Mesendoderm (in vitro differentiated cells): ENCODE measurements at regions not wholly inside any gene's neighbourhood (a gene's known extent, or its start where the extent isn't known, plus 50 kb on each side); places are given as distances from the start of the nearest gene placed in this dataset.

Experiments
- DNase-seq: peaks from one replicate; pipeline ENCODE4 v3.0.0; 2013
- H2AK5ac ChIP-seq: 2 replicates; pipeline ENCODE4 v1.6.1; 2013; ENCODE audit warnings: low read length, inconsistent platforms
- H2BK120ac ChIP-seq: 2 replicates; pipeline ENCODE4 v1.6.1; 2013; ENCODE audit warnings: low read depth, mild to moderate bottlenecking, low read length, moderate library complexity, mixed read lengths
- H2BK15ac ChIP-seq: replicated peaks from 2 replicates; pipeline ENCODE4 v1.6.1; 2013; ENCODE audit warnings: low read depth, mild to moderate bottlenecking, moderate library complexity
- H2BK5ac ChIP-seq: 2 replicates; pipeline ENCODE4 v1.6.1; 2013; ENCODE audit warnings: low read length, inconsistent platforms
- H3K18ac ChIP-seq: 2 replicates; pipeline ENCODE4 v1.6.1; 2013; ENCODE audit warnings: mild to moderate bottlenecking, low read length, mixed read lengths
- H3K23ac ChIP-seq: one replicate; pipeline ENCODE4 v1.6.1; 2013; ENCODE audit warnings: low read length
- H3K27ac ChIP-seq: 2 replicates; pipeline ENCODE4 v1.5.1; 2013; ENCODE audit warnings: low read depth, mild to moderate bottlenecking, inconsistent platforms, low read length, moderate library complexity
- H3K27me3 ChIP-seq: 2 replicates; pipeline ENCODE4 v1.6.1; 2013; ENCODE audit warnings: low read length, control low read depth, mild to moderate bottlenecking, inconsistent platforms; ENCODE audit not compliant: insufficient read depth, poor library complexity
- H3K36me3 ChIP-seq: 2 replicates; pipeline ENCODE4 v1.6.1; 2013; ENCODE audit warnings: low read length, inconsistent platforms; ENCODE audit not compliant: control insufficient read depth, insufficient read depth
- H3K4ac ChIP-seq: one replicate; pipeline ENCODE4 v1.6.1; 2013; ENCODE audit warnings: low read depth, mild to moderate bottlenecking, low read length, moderate library complexity
- H3K4me1 ChIP-seq: 2 replicates; pipeline ENCODE4 v1.6.1; 2013; ENCODE audit warnings: low read depth, low read length, inconsistent platforms; ENCODE audit not compliant: control insufficient read depth
- H3K4me2 ChIP-seq: 2 replicates; pipeline ENCODE4 v1.6.1; 2013; ENCODE audit warnings: low read length
- H3K4me3 ChIP-seq: 2 replicates; pipeline ENCODE4 v1.5.1; 2013; ENCODE audit warnings: mild to moderate bottlenecking, low read length
- H3K56ac ChIP-seq: one replicate; pipeline ENCODE4 v1.6.1; 2013; ENCODE audit warnings: low read length
- H3K79me1 ChIP-seq: 2 replicates; pipeline ENCODE4 v1.6.1; 2013; ENCODE audit warnings: low read length, inconsistent platforms
- H3K79me2 ChIP-seq: 2 replicates; pipeline ENCODE4 v1.6.1; 2013; ENCODE audit warnings: mild to moderate bottlenecking, low read length; ENCODE audit not compliant: control insufficient read depth, insufficient read depth
- H3K9ac ChIP-seq: 2 replicates; pipeline ENCODE4 v1.6.1; 2013; ENCODE audit warnings: low read length, inconsistent platforms
- H4K5ac ChIP-seq: one replicate; pipeline ENCODE4 v1.6.1; 2013; ENCODE audit warnings: low read length
- H4K8ac ChIP-seq: one replicate; pipeline ENCODE4 v1.6.1; 2013; ENCODE audit warnings: low read depth, mild to moderate bottlenecking, control low read depth, low read length, moderate library complexity
- WGBS: extraction: QIAGEN DNeasy Blood & Tissue Kit; methylation state at CpG from one replicate; pipeline ENCODE4 v1.1.7; 2013; ENCODE audit warnings: low lambda C conversion rate, missing lambda C conversion rate; ENCODE audit not compliant: insufficient coverage; ENCODE audit errors: extremely low coverage; 5-methylcytosine and 5-hydroxymethylcytosine counted together

DNA sequence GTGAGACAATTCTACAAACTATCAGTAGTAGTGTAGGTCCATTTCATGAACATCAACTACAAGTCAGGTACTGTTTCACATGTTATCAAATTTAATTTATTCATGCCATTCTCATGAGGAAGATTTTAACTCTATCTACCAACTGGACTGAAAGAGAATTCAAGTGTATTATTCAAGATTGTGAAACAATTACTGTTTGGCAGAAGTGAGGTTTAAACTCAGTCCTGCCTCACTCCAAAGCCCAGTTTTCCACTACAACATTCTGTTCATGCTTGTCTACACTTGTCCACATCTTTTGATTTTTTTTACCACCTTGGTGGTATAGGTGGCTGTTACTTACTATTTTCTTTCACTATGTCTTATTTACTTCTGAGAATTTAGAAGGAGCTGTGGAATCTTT is 272.9 kb downstream of the TGFB2 start:
- Histone ChIP-seq H2AK5ac (no peak overlapping the region), H3K36me3 (no peaks in the 10 kb centered on the region), H2BK120ac (no peak overlapping the region), H3K4me1 (no peaks in the 10 kb centered on the region), H3K9ac (no peak overlapping the region), H3K4ac (no peak overlapping the region), H4K5ac (no peak overlapping the region), H3K56ac (no peak overlapping the region), H3K4me2 (no peak overlapping the region), H3K79me2 (no peaks in the 10 kb centered on the region), H3K27me3 (no peaks in the 10 kb centered on the region), H3K18ac (no peak overlapping the region), H3K4me3 (no peak overlapping the region), H4K8ac (no peak overlapping the region), H3K79me1 (no peaks in the 10 kb centered on the region), H2BK15ac (no peak overlapping the region), H2BK5ac (no peak overlapping the region), H3K27ac (no peak overlapping the region), H3K23ac (no peak overlapping the region)
- DNase-seq = no peak

DNA sequence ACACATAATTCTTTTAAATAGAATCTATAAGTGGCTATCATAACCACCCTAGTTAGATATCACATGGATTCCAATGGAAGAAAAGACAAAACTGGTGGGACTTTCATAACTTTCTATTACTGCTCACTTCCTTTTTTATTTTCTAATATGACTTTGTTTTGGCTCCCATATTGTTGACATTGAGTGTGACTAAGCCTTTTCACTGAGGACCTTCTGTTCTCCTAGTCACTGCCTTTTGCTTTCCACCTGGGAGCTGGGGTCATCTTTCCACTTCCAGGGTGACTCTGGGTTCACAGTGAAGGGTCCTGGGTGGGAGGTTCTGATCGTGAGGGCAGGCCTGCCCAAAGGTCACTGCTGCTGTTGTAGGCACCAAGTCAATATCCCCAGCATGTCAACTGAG is 275.8 kb downstream of the TGFB2 start:
- Histone ChIP-seq H3K56ac (no peak overlapping the region), H2BK5ac (no peak overlapping the region), H4K8ac (no peak overlapping the region), H4K5ac (no peak overlapping the region), H3K4me2 (no peak overlapping the region), H3K4ac (no peak overlapping the region), H3K36me3 (no peaks in the 10 kb centered on the region), H3K18ac (no peak overlapping the region), H3K23ac (no peak overlapping the region), H2AK5ac (no peak overlapping the region), H3K79me2 (no peaks in the 10 kb centered on the region), H3K79me1 (no peaks in the 10 kb centered on the region), H3K4me1 (no peaks in the 10 kb centered on the region), H3K4me3 (no peak overlapping the region), H3K27ac (no peak overlapping the region), H3K27me3 (no peaks in the 10 kb centered on the region), H3K9ac (no peak overlapping the region), H2BK15ac (no peak overlapping the region), H2BK120ac (no peak overlapping the region)
- DNase-seq = no peak
- WGBS = no CpG with 5 or more reads among the region's 1 CpG

DNA sequence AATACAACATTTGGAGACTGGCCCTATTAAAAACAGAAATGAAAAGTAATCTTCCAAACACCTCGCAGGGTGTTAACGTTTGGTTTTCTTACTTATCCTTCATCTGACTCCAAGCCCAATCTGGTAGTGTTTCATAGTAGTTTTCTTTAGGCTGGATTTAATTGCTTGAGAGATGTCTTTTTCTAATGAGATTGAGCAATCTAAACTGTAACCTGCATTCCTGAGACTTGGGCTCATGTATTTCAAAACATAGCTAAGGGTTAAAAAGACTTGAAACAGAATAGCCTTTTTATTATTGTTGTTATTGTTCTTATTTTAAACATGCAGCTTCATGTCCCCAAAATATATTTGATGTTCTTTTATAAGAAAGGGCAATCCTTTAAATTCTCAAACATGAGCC is 278.9 kb downstream of the TGFB2 start:
- DNase-seq = no peak

GRCh38 chr1:218625393-218625792 is 280.3 kb downstream of the TGFB2 start:
- Histone ChIP-seq H3K27me3 (no peaks in the 10 kb centered on the region), H3K4me1 (no peaks in the 10 kb centered on the region), H3K27ac (no peak overlapping the region), H3K4me2 (no peak overlapping the region), H2BK15ac (no peak overlapping the region), H3K23ac (no peak overlapping the region), H3K4me3 (no peak overlapping the region), H4K5ac (no peak overlapping the region), H3K18ac (no peak overlapping the region), H3K56ac (no peak overlapping the region), H2BK5ac (no peak overlapping the region), H3K79me2 (no peaks in the 10 kb centered on the region), H3K79me1 (no peaks in the 10 kb centered on the region), H3K9ac (no peak overlapping the region), H2BK120ac (no peak overlapping the region), H3K4ac (no peak overlapping the region), H3K36me3 (no peaks in the 10 kb centered on the region), H2AK5ac (no peak overlapping the region), H4K8ac (no peak overlapping the region)
- no CpG with 5 or more reads among the region's 2 CpGs for WGBS
- no peak for DNase-seq

More for the DNA sequence above, 278.9 kb downstream of the TGFB2 start:
- Histone ChIP-seq H2BK15ac (no peak overlapping the region), H3K56ac (no peak overlapping the region), H3K4me2 (no peak overlapping the region), H3K18ac (no peak overlapping the region), H4K5ac (no peak overlapping the region), H3K27me3 (no peaks in the 10 kb centered on the region), H3K79me1 (no peaks in the 10 kb centered on the region), H3K79me2 (no peaks in the 10 kb centered on the region), H3K9ac (no peak overlapping the region), H3K4me1 (no peaks in the 10 kb centered on the region), H2BK120ac (no peak overlapping the region), H3K36me3 (no peaks in the 10 kb centered on the region), H3K27ac (no peak overlapping the region), H2AK5ac (no peak overlapping the region), H3K23ac (no peak overlapping the region), H3K4ac (no peak overlapping the region), H4K8ac (no peak overlapping the region), H3K4me3 (no peak overlapping the region), H2BK5ac (no peak overlapping the region)
- WGBS = no CpG with 5 or more reads among the region's 2 CpGs

DNA sequence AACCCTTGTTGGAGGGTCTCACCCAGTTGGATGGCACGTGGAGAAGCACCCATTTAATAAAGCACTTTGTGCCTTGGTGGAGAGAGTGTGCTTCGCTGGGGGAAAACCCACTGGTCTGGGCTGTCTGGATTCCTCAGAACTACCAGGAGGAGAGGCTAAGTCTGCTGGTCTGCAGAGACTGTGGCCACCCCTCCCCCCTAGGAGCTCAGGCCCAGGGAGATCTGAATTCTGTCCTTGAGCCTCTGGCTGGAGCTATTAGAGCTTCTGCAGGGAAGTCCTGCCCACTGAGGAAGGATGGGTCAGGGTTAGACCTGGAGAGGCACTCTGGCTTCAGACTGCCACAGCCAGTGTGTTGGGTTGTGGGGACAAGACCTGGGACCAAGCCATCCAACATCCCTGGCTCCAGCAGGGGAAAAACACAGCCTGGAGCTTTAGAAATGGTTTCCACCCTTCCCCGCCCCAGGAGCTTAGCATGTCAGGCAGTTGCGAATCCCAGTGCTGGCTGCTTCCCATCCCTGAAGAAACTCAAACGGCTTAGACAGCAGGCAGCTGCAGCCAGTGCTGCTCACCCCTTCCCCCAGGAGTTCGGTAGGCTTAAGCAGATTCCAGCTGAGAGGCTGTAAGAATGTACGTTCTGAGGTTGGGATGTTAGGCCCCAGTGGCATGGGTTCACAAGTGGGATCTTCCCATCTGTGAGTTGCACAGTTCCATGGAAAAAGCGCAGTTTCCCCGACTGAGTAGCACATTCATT is 288.3 kb downstream of the TGFB2 start:
- Histone ChIP-seq H3K27ac (no peak overlapping the region), H3K9ac (no peak overlapping the region), H4K8ac (no peak overlapping the region), H3K4ac (no peak overlapping the region), H3K79me2 (no peaks in the 10 kb centered on the region), H3K23ac (no peak overlapping the region), H3K36me3 (no peaks in the 10 kb centered on the region), H3K18ac (no peak overlapping the region), H3K79me1 (no peaks in the 10 kb centered on the region), H2BK15ac (no peak overlapping the region), H2BK120ac (no peak overlapping the region), H3K4me3 (no peak overlapping the region), H2BK5ac (no peak overlapping the region), H3K27me3 (no peaks in the 10 kb centered on the region), H3K56ac (no peak overlapping the region), H3K4me1 (no peaks in the 10 kb centered on the region), H2AK5ac (no peak overlapping the region), H3K4me2 (no peak overlapping the region), H4K5ac (no peak overlapping the region)
- peak; percentile 8 for DNase-seq
- WGBS = no CpG with 5 or more reads among the region's 9 CpGs

GRCh38 chr1:218634212-218634611 is 289.1 kb downstream of the TGFB2 start:
- Histone ChIP-seq H3K79me2 (no peaks in the 10 kb centered on the region), H3K9ac (no peak overlapping the region), H3K4me2 (no peak overlapping the region), H3K56ac (no peak overlapping the region), H2BK5ac (no peak overlapping the region), H2BK15ac (no peak overlapping the region), H3K27ac (no peak overlapping the region), H3K79me1 (no peaks in the 10 kb centered on the region), H2AK5ac (no peak overlapping the region), H2BK120ac (no peak overlapping the region), H3K36me3 (no peaks in the 10 kb centered on the region), H3K4ac (no peak overlapping the region), H4K8ac (no peak overlapping the region), H3K4me3 (no peak overlapping the region), H3K4me1 (no peaks in the 10 kb centered on the region), H4K5ac (no peak overlapping the region), H3K23ac (no peak overlapping the region), H3K18ac (no peak overlapping the region), H3K27me3 (no peaks in the 10 kb centered on the region)
- no peak for DNase-seq
- WGBS = no CpG with 5 or more reads among the region's 4 CpGs
